VCaP (cell line): ENCODE measurements at regions not wholly inside any gene's neighbourhood (a gene's known extent, or its start where the extent isn't known, plus 50 kb on each side); places are given as distances from the start of the nearest gene placed in this dataset.

ENCODE experiments used
- H3K27ac ChIP-seq: fragments of 450-650 bp; 2 replicates; pipeline ENCODE4 v1.5.1; 2017
- TF ChIP-seq, protein P1 (sequence below): fragments of 450-650 bp; conservative IDR thresholded peaks from 2 replicates; pipeline ENCODE4 v1.5.1; 2017; ENCODE audit warnings: mild to moderate bottlenecking, moderate library complexity

- no peak overlapping the region for H3K27ac ChIP-seq
- TF ChIP-seq, protein P1, sequence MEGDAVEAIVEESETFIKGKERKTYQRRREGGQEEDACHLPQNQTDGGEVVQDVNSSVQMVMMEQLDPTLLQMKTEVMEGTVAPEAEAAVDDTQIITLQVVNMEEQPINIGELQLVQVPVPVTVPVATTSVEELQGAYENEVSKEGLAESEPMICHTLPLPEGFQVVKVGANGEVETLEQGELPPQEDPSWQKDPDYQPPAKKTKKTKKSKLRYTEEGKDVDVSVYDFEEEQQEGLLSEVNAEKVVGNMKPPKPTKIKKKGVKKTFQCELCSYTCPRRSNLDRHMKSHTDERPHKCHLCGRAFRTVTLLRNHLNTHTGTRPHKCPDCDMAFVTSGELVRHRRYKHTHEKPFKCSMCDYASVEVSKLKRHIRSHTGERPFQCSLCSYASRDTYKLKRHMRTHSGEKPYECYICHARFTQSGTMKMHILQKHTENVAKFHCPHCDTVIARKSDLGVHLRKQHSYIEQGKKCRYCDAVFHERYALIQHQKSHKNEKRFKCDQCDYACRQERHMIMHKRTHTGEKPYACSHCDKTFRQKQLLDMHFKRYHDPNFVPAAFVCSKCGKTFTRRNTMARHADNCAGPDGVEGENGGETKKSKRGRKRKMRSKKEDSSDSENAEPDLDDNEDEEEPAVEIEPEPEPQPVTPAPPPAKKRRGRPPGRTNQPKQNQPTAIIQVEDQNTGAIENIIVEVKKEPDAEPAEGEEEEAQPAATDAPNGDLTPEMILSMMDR: no peak
Measured at GRCh38 chr1:222240536-222241181, 307.2 kb downstream of the HHIPL2 start.

DNA sequence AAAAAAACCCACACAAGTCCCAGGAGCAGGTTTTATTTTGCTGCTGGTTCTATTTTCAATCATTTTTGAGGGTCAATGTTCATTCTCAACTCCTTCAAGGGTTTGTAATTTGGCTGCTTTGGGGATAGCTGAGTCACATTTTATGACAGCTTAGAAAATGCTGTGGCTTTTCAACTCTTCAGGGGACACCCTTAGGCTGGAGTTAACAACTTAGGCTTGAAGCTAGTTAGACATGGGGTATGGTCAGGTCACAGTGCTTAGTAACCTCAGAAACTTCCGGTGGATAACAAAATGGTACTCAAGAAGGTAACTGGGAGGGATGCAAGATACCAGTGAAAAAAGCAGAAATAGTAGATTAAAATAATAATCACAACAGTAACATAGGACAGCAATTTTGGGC is 308.8 kb downstream of the HHIPL2 start:
- no peak overlapping the region for H3K27ac ChIP-seq
- TF ChIP-seq, protein P1: no peak

DNA sequence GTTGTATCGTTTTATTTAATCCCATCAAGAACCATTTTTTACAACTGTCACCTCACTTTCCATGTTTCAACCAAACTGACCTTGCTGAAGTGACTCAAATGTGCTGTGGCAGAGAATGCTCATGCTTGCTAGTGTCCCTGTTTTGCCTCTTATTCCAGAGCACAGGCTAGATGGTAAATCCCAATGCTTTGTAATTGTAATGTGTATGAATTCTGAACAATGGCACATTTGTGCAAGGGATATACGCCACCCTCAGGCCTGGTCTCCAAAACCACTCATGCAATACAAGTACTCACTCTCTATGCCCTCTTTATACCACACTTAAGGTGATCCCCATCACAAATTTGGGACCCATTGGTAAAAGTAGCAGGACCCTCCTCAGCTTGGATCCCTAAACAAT is 313.6 kb downstream of the HHIPL2 start:
- TF ChIP-seq, protein P1: no peak
- no peak overlapping the region for H3K27ac ChIP-seq

- TF ChIP-seq, protein P1: no peak
- H3K27ac ChIP-seq: no peak overlapping the region
Measured at GRCh38 chr1:222233444-222234158, 314.3 kb downstream of the HHIPL2 start.

GRCh38 chr1:222232842-222233241 is 315.1 kb downstream of the HHIPL2 start:
- H3K27ac ChIP-seq: no peak overlapping the region
- TF ChIP-seq, protein P1: no peak

- H3K27ac ChIP-seq: no peak overlapping the region
- TF ChIP-seq, protein P1: no peak
Measured at GRCh38 chr1:222229672-222230312, 318.1 kb downstream of the HHIPL2 start.

DNA sequence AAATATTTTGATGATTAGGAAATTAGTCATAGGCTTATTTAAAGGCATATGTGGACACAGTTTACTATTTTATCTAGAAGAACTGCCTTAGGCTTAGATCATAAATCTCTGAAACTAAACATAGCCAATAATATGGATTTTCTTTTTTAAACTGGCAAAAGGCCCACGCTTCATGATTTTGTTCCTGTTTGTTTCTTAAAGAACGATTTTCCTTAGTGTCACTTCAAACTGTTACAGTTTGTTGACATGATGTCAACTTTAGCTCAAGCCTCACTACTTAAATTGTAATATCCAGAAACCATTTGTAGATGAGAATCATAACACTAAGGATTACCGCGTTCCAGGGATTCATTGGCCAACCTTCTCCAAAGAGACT is 322.6 kb downstream of the HHIPL2 start:
- H3K27ac ChIP-seq: no peak overlapping the region
- TF ChIP-seq, protein P1: no peak
